ENCODE measurements at regions not wholly inside any gene's neighbourhood (a gene's known extent, or its start where the extent isn't known, plus 50 kb on each side); places are given as distances from the start of the nearest gene placed in this dataset.

DNA sequence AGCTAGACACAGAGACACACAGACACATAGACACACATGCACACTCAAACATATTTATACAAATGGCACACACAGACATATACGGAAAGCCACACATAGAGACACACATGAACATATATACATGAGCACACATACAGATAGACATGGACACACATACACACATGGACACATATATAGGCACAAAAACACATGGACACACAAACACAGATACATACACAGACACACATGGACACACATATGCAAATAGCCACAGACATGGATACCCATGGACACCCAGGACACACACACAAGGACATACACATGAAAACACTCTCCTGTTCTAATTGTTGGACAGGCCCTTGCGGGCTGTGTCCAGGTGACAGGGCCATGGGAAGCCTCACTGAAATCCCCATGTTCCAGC, 160.1 kb downstream of the IRS1 start:
- TF ChIP-seq, protein P1, sequence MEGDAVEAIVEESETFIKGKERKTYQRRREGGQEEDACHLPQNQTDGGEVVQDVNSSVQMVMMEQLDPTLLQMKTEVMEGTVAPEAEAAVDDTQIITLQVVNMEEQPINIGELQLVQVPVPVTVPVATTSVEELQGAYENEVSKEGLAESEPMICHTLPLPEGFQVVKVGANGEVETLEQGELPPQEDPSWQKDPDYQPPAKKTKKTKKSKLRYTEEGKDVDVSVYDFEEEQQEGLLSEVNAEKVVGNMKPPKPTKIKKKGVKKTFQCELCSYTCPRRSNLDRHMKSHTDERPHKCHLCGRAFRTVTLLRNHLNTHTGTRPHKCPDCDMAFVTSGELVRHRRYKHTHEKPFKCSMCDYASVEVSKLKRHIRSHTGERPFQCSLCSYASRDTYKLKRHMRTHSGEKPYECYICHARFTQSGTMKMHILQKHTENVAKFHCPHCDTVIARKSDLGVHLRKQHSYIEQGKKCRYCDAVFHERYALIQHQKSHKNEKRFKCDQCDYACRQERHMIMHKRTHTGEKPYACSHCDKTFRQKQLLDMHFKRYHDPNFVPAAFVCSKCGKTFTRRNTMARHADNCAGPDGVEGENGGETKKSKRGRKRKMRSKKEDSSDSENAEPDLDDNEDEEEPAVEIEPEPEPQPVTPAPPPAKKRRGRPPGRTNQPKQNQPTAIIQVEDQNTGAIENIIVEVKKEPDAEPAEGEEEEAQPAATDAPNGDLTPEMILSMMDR (IDR thresholded peaks at IDR 0.05), result no peak
- TF ChIP-seq POLR2A (IDR thresholded peaks at IDR 0.05), result no peak
